KMS-11 (cell line): ENCODE measurements at regions not wholly inside any gene's neighbourhood (a gene's known extent, or its start where the extent isn't known, plus 50 kb on each side); places are given as distances from the start of the nearest gene placed in this dataset.

Experiments
- H2AFZ ChIP-seq: fragments of 200-600 bp; sonication (generic); 2 replicates; pipeline ENCODE4 v1.6.1; 2016; ENCODE audit warnings: antibody characterized with exemption, mixed run types, low read depth
- H3K27ac ChIP-seq: fragments of 200-600 bp; sonication (generic); 2 replicates; pipeline ENCODE4 v1.6.1; 2016; ENCODE audit warnings: mild to moderate bottlenecking, mixed run types
- H3K27me3 ChIP-seq: fragments of 200-600 bp; sonication (generic); 2 replicates; pipeline ENCODE4 v1.6.1; 2017; ENCODE audit warnings: mild to moderate bottlenecking, low read depth, mixed run types, moderate library complexity; ENCODE audit not compliant: insufficient read depth
- H3K36me3 ChIP-seq: fragments of 200-600 bp; sonication (generic); 2 replicates; pipeline ENCODE4 v1.6.1; 2017; ENCODE audit warnings: mild to moderate bottlenecking, mixed run types; ENCODE audit not compliant: insufficient read depth
- H3K4me1 ChIP-seq: fragments of 200-600 bp; sonication (generic); 2 replicates; pipeline ENCODE4 v1.6.1; 2016; ENCODE audit warnings: mild to moderate bottlenecking, low read depth, mixed run types; ENCODE audit not compliant: poor library complexity, severe bottlenecking
- H3K4me2 ChIP-seq: fragments of 200-600 bp; sonication (generic); 2 replicates; pipeline ENCODE4 v1.7.0; 2016; ENCODE audit warnings: mild to moderate bottlenecking, mixed run types
- H3K4me3 ChIP-seq: fragments of 200-600 bp; sonication (generic); IDR thresholded peaks from 2 replicates; pipeline ENCODE4 v1.6.1; 2017; ENCODE audit warnings: low read depth, low read length, mixed read lengths; ENCODE audit not compliant: insufficient read depth
- H3K79me2 ChIP-seq: fragments of 200-600 bp; sonication (generic); 2 replicates; pipeline ENCODE4 v1.6.1; 2016; ENCODE audit warnings: low read depth, mixed run types; ENCODE audit not compliant: insufficient read depth
- H3K9ac ChIP-seq: fragments of 200-600 bp; sonication (generic); 2 replicates; pipeline ENCODE4 v1.6.1; 2016; ENCODE audit warnings: mild to moderate bottlenecking, mixed run types
- H4K20me1 ChIP-seq: fragments of 200-600 bp; sonication (generic); 2 replicates; pipeline ENCODE4 v1.6.1; 2016; ENCODE audit warnings: mild to moderate bottlenecking, mixed run types; ENCODE audit not compliant: insufficient read depth
- CTCF ChIP-seq: fragments of 200-600 bp; sonication (generic); conservative IDR thresholded peaks from 2 replicates; pipeline ENCODE4 v1.6.1; 2017; ENCODE audit warnings: low read depth, mild to moderate bottlenecking, antibody characterized with exemption, low read length, moderate library complexity, mixed read lengths

- no peak overlapping the region for H2AFZ ChIP-seq
- H3K36me3 ChIP-seq: no peaks in the 10 kb centered on the region
- no peaks in the 10 kb centered on the region for H4K20me1 ChIP-seq
- H3K4me3 ChIP-seq: no peak overlapping the region
- H3K79me2 ChIP-seq: no peaks in the 10 kb centered on the region
- TF ChIP-seq CTCF: no peak
- no peak overlapping the region for H3K4me2 ChIP-seq
- H3K4me1 ChIP-seq: no peaks in the 10 kb centered on the region
- no peak overlapping the region for H3K9ac ChIP-seq
- H3K27ac ChIP-seq: no peak overlapping the region
- no peaks in the 10 kb centered on the region for H3K27me3 ChIP-seq
Observed at GRCh38 chr1:229889031-229889517, 178.0 kb upstream of the GALNT2 start.

DNA sequence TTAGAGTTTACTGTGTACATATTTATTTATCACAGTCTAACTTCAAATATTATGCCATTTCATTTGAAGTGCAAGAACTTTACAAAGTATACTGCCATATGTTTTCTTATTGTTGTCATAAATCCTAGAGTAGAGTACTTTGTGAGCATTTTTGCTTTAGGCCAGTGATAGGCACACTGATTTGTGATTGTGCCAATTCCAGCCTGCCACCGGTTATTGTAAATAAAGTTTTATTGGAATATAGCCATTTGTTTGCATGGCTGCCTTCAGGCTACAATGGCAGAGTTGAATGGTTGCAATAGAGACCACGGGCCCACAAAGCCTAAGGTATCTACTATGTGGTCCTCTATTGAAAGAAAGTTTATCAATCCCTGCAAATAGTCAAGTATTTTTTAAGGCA, 175.8 kb upstream of the GALNT2 start:
- no peak overlapping the region for H3K4me2 ChIP-seq
- no peaks in the 10 kb centered on the region for H3K4me1 ChIP-seq
- H3K27ac ChIP-seq: no peak overlapping the region
- H3K9ac ChIP-seq: no peak overlapping the region
- H3K27me3 ChIP-seq: no peaks in the 10 kb centered on the region
- TF ChIP-seq CTCF: no peak
- no peaks in the 10 kb centered on the region for H3K36me3 ChIP-seq
- no peak overlapping the region for H3K4me3 ChIP-seq
- no peaks in the 10 kb centered on the region for H4K20me1 ChIP-seq
- no peaks in the 10 kb centered on the region for H3K79me2 ChIP-seq
- H2AFZ ChIP-seq: no peak overlapping the region

GRCh38 chr1:229892515-229893117, 174.4 kb upstream of the GALNT2 start:
- TF ChIP-seq CTCF: no peak
- no peaks in the 10 kb centered on the region for H3K4me1 ChIP-seq

DNA sequence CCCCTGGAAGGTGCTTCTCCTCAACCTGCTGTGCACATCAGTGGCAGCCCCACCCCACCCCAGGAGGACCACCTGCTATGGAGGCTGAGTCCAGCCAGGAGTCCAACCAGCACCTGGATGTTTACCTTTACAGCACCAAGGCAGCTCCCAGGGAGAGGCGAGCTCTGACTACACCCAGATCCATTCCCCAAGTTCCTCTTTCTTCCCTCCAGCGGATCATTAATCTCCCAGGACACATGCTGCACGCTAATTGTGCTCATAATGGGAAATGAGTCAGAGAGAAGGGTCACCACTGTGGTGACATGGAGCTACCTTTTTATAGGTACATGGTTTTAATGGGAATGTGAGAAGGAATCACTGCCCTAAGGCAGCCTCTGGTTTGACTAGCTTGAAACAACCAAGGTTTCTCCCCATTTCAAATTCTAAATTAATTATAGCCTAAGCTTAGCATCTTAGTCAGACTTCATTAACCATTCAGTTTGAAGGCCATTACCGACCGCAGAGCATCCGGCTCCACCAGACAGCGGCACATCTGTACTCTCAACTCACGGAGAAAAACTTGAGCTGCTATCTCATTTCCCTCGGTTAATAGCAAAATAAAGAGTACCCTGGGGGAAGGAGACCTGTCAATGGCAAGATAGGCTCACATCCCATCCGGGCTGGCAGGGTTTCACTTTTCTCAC, 173.1 kb upstream of the GALNT2 start:
- H3K36me3 ChIP-seq: no peaks in the 10 kb centered on the region
- no peak overlapping the region for H2AFZ ChIP-seq
- H3K27ac ChIP-seq: no peak overlapping the region
- no peak overlapping the region for H3K9ac ChIP-seq
- no peaks in the 10 kb centered on the region for H3K79me2 ChIP-seq
- no peak for TF ChIP-seq CTCF
- H4K20me1 ChIP-seq: no peaks in the 10 kb centered on the region
- H3K27me3 ChIP-seq: no peaks in the 10 kb centered on the region
- H3K4me1 ChIP-seq: no peaks in the 10 kb centered on the region
- H3K4me2 ChIP-seq: no peak overlapping the region
- H3K4me3 ChIP-seq: no peak overlapping the region

More at GRCh38 chr1:229892515-229893117, 174.4 kb upstream of the GALNT2 start:
- Histone ChIP-seq H3K27ac (no peak overlapping the region), H3K27me3 (no peaks in the 10 kb centered on the region), H3K36me3 (no peaks in the 10 kb centered on the region), H3K79me2 (no peaks in the 10 kb centered on the region), H3K4me3 (no peak overlapping the region), H4K20me1 (no peaks in the 10 kb centered on the region), H2AFZ (no peak overlapping the region), H3K9ac (no peak overlapping the region), H3K4me2 (no peak overlapping the region)
